WTC11 (cell line): ENCODE measurements at regions not wholly inside any gene's neighbourhood (a gene's known extent, or its start where the extent isn't known, plus 50 kb on each side); places are given as distances from the start of the nearest gene placed in this dataset.

Source experiments
- ATAC-seq: fragments of 200-7000 bp; cut with Tn5 transposase; 2 replicates; pipeline ENCODE4 v1.10.0; 2021; ENCODE audit warnings: mild to moderate bottlenecking, moderate library complexity
- CTCF ChIA-PET: fragments of 300-600 bp; sonication (Branson Sonifier 250); formaldehyde crosslinking; loops from one replicate; lab custom pipeline; 2021; ENCODE audit warnings: antibody characterized with exemption; lab: Charles Lee
- POLR2A ChIA-PET: fragments of 350-600 bp; sonication (Branson Sonifier 250); formaldehyde crosslinking; loops from one replicate; lab custom pipeline; 2021; ENCODE audit warnings: antibody characterized with exemption; lab: Charles Lee
- DNase-seq: peaks from one replicate; pipeline ENCODE4 v3.0.0; 2021; ENCODE audit warnings: low spot score
- H3K27ac Mint-ChIP-seq: 2 replicates; pipeline ENCODE4 v1.8.0; 2021; ENCODE audit warnings: mixed read lengths
- H3K27me3 Mint-ChIP-seq: 2 replicates; pipeline ENCODE4 v1.8.0; 2021; ENCODE audit warnings: low read depth, mild to moderate bottlenecking, moderate library complexity, mixed read lengths
- H3K36me3 Mint-ChIP-seq: 2 replicates; pipeline ENCODE4 v1.8.0; 2021; ENCODE audit warnings: mixed read lengths
- H3K4me1 Mint-ChIP-seq: 2 replicates; pipeline ENCODE4 v1.8.0; 2022; ENCODE audit warnings: mixed read lengths
- H3K4me3 Mint-ChIP-seq: 2 replicates; pipeline ENCODE4 v1.8.0; 2021; ENCODE audit warnings: mild to moderate bottlenecking, moderate library complexity, mixed read lengths
- H3K9me3 Mint-ChIP-seq: 2 replicates; pipeline ENCODE4 v1.8.0; 2021; ENCODE audit warnings: mixed read lengths
- AR ChIP-seq: fragments of 250-450 bp; sonication (Bioruptor Pico); IDR thresholded peaks from 2 replicates; pipeline ENCODE4 v1.9.0; 2021; ENCODE audit warnings: mild to moderate bottlenecking
- CTCF ChIP-seq: fragments of 200-600 bp; IDR thresholded peaks from 2 replicates; pipeline ENCODE4 v1.8.0; 2022; ENCODE audit warnings: antibody characterized with exemption
- E2F1 ChIP-seq: sonication (generic); formaldehyde crosslinking; IDR thresholded peaks from 2 replicates; pipeline ENCODE4 v1.8.0; 2022; ENCODE audit warnings: mild to moderate bottlenecking, missing genetic modification reagents
- ESRRA ChIP-seq: sonication (generic); formaldehyde crosslinking; IDR thresholded peaks from 2 replicates; pipeline ENCODE4 v1.8.1; 2022; ENCODE audit warnings: mild to moderate bottlenecking, missing genetic modification reagents, borderline replicate concordance
- FOXP1 ChIP-seq: sonication (generic); formaldehyde crosslinking; IDR thresholded peaks from 2 replicates; pipeline ENCODE4 v1.8.0; 2022; ENCODE audit warnings: missing genetic modification reagents, mild to moderate bottlenecking, moderate library complexity, borderline replicate concordance
- GRHL2 ChIP-seq: fragments of 250-450 bp; sonication (Bioruptor Pico); IDR thresholded peaks from 2 replicates; pipeline ENCODE4 v1.8.0; 2022; ENCODE audit warnings: mild to moderate bottlenecking, moderate library complexity; ENCODE audit not compliant: insufficient replicate concordance, severe bottlenecking
- MYBL2 ChIP-seq: sonication (generic); formaldehyde crosslinking; IDR thresholded peaks from 2 replicates; pipeline ENCODE4 v1.8.1; 2023; ENCODE audit warnings: mild to moderate bottlenecking, moderate library complexity, missing genetic modification reagents
- OVOL2 ChIP-seq: fragments of 250-450 bp; sonication (Bioruptor Pico); IDR thresholded peaks from 2 replicates; pipeline ENCODE4 v1.9.0; 2021; ENCODE audit warnings: mild to moderate bottlenecking, borderline replicate concordance
- RELA ChIP-seq: sonication (generic); formaldehyde crosslinking; IDR thresholded peaks from 2 replicates; pipeline ENCODE4 v1.8.1; 2022; ENCODE audit warnings: missing genetic modification reagents, mild to moderate bottlenecking, borderline replicate concordance
- TEAD4 ChIP-seq: sonication (generic); formaldehyde crosslinking; IDR thresholded peaks from 2 replicates; pipeline ENCODE4 v1.8.0; 2022; ENCODE audit warnings: mild to moderate bottlenecking, missing genetic modification reagents
- TP53 ChIP-seq: sonication (generic); formaldehyde crosslinking; IDR thresholded peaks from 2 replicates; pipeline ENCODE4 v1.8.1; 2023; ENCODE audit warnings: mild to moderate bottlenecking, missing genetic modification reagents
- ZNF512 ChIP-seq: sonication (generic); formaldehyde crosslinking; IDR thresholded peaks from 2 replicates; pipeline ENCODE4 v1.8.1; 2022; ENCODE audit warnings: missing genetic modification reagents, borderline replicate concordance
- TF ChIP-seq, protein P1 (sequence below): sonication (generic); formaldehyde crosslinking; IDR thresholded peaks from 2 replicates; pipeline ENCODE4 v1.8.1; 2022; ENCODE audit warnings: low read depth, missing genetic modification reagents, borderline replicate concordance
- TF ChIP-seq, protein P2 (sequence below): sonication (generic); formaldehyde crosslinking; IDR thresholded peaks from 2 replicates; pipeline ENCODE4 v1.8.0; 2022; ENCODE audit warnings: missing genetic modification reagents

- no peak overlapping the region for H3K27ac Mint-ChIP-seq
- ChIA-PET CTCF (no interaction called here), POLR2A (no interaction called here)
- H3K27me3 Mint-ChIP-seq: peaks cover 6% of the 10 kb centered on the region
- H3K4me1 Mint-ChIP-seq: no peaks in the 10 kb centered on the region
- no peak overlapping the region for H3K4me3 Mint-ChIP-seq
- TF ChIP-seq OVOL2 (CRISPR knock-in tag): no peak
- no peak for TF ChIP-seq CTCF
- TF ChIP-seq GRHL2 (CRISPR knock-in tag): no peak
- TF ChIP-seq AR (CRISPR knock-in tag): no peak
- no peak for TF ChIP-seq ESRRA
- TF ChIP-seq TP53 (CRISPR knock-in tag): no peak
- TF ChIP-seq RELA (CRISPR knock-in tag): no peak
- TF ChIP-seq, protein P1, sequence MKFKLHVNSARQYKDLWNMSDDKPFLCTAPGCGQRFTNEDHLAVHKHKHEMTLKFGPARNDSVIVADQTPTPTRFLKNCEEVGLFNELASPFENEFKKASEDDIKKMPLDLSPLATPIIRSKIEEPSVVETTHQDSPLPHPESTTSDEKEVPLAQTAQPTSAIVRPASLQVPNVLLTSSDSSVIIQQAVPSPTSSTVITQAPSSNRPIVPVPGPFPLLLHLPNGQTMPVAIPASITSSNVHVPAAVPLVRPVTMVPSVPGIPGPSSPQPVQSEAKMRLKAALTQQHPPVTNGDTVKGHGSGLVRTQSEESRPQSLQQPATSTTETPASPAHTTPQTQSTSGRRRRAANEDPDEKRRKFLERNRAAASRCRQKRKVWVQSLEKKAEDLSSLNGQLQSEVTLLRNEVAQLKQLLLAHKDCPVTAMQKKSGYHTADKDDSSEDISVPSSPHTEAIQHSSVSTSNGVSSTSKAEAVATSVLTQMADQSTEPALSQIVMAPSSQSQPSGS: no peak
- no peak for TF ChIP-seq FOXP1 (CRISPR knock-in tag)
- no peak for TF ChIP-seq ZNF512
- ATAC-seq (no peak), DNase-seq (no peak)
- H3K9me3 Mint-ChIP-seq: peaks cover 35% of the 10 kb centered on the region
- peaks cover 4% of the 10 kb centered on the region for H3K36me3 Mint-ChIP-seq
Measured at GRCh38 chr5:45793638-45794532, 97.7 kb upstream of the HCN1 start.

DNA sequence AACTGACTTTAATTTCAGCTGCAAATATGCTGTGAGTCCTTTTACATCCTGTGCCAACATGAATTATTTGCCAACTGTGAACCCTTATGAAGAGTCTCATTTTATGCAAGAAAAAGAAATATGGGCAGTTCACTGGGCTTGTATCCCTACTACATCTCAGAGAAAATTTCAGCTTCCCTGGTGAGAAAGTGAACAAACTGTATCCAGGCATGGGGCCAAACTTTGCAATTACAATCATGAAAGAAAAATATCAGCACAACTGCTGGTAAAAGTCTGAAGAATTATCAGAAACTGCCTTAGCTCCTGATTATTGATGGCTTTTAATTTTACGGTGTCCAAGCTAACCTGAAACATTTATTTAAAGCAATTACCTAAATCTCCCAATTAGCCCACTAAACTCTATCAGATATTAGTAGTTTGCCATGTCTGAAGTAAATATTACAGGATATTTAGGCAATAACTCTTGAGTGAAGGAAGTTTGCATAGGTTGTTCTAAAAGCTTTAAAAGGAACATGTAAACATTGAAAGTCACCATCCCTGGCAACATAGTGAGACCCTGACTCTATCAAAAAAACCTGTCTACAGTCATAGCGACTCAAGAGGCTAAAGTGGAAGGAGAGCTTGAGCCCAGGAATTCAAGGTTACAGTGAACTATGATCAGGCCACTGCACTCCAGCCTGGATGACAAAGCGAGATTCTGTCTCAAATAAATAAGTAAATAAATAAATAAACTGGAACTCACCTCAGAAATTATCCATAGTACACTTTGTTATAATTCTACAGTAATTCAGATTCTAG is 83.9 kb upstream of the HCN1 start:
- no peaks in the 10 kb centered on the region for H3K4me1 Mint-ChIP-seq
- no peak for ATAC-seq
- H3K27ac Mint-ChIP-seq: no peak overlapping the region

More for the DNA sequence above, 83.9 kb upstream of the HCN1 start:
- Mint-ChIP-seq H3K4me3 (no peak overlapping the region), H3K9me3 (peaks cover 18% of the 10 kb centered on the region), H3K27me3 (peaks cover 2% of the 10 kb centered on the region; the same call in 1 of the 2 replicates), H3K36me3 (no peaks in the 10 kb centered on the region)
- DNase-seq: no peak
- ChIA-PET CTCF (no interaction called here), POLR2A (no interaction called here)
- TF ChIP-seq, protein P2, sequence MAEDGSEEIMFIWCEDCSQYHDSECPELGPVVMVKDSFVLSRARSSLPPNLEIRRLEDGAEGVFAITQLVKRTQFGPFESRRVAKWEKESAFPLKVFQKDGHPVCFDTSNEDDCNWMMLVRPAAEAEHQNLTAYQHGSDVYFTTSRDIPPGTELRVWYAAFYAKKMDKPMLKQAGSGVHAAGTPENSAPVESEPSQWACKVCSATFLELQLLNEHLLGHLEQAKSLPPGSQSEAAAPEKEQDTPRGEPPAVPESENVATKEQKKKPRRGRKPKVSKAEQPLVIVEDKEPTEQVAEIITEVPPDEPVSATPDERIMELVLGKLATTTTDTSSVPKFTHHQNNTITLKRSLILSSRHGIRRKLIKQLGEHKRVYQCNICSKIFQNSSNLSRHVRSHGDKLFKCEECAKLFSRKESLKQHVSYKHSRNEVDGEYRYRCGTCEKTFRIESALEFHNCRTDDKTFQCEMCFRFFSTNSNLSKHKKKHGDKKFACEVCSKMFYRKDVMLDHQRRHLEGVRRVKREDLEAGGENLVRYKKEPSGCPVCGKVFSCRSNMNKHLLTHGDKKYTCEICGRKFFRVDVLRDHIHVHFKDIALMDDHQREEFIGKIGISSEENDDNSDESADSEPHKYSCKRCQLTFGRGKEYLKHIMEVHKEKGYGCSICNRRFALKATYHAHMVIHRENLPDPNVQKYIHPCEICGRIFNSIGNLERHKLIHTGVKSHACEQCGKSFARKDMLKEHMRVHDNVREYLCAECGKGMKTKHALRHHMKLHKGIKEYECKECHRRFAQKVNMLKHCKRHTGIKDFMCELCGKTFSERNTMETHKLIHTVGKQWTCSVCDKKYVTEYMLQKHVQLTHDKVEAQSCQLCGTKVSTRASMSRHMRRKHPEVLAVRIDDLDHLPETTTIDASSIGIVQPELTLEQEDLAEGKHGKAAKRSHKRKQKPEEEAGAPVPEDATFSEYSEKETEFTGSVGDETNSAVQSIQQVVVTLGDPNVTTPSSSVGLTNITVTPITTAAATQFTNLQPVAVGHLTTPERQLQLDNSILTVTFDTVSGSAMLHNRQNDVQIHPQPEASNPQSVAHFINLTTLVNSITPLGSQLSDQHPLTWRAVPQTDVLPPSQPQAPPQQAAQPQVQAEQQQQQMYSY (CRISPR knock-in tag): no peak
- no peak for TF ChIP-seq TEAD4 (CRISPR knock-in tag)
- no peak for TF ChIP-seq E2F1
- TF ChIP-seq CTCF: no peak
- no peak for TF ChIP-seq OVOL2 (CRISPR knock-in tag)
- TF ChIP-seq MYBL2 (CRISPR knock-in tag): no peak
